Endothelial cell of umbilical vein (primary cell): ENCODE measurements at regions not wholly inside any gene's neighbourhood (a gene's known extent, or its start where the extent isn't known, plus 50 kb on each side); places are given as distances from the start of the nearest gene placed in this dataset.

Experiments used
- EZH2 ChIP-seq: IDR thresholded peaks from 2 replicates; pipeline ENCODE4 v1.6.1; 2012; ENCODE audit warnings: borderline replicate concordance, low read depth, mild to moderate bottlenecking, moderate library complexity, low read length, inconsistent platforms; ENCODE audit not compliant: severe bottlenecking
- FOS ChIP-seq: IDR thresholded peaks from 2 replicates; pipeline ENCODE4 v1.6.1; 2011; ENCODE audit warnings: mild to moderate bottlenecking, low read length, moderate library complexity, borderline replicate concordance; ENCODE audit not compliant: insufficient read depth
- GATA2 ChIP-seq: IDR thresholded peaks from 2 replicates; pipeline ENCODE4 v1.7.0; 2011; ENCODE audit warnings: low read depth, mild to moderate bottlenecking, moderate library complexity, mixed read lengths, low read length; ENCODE audit not compliant: insufficient read length, insufficient read depth
- JUN ChIP-seq: IDR thresholded peaks from 2 replicates; pipeline ENCODE4 v1.6.1; 2011; ENCODE audit warnings: borderline replicate concordance, low read depth; ENCODE audit not compliant: insufficient read length, insufficient read depth
- POLR2A ChIP-seq: IDR thresholded peaks from 2 replicates; pipeline ENCODE4 v1.6.1; 2012; ENCODE audit warnings: low read depth, mild to moderate bottlenecking, control low read depth, low read length
- POLR2AphosphoS5 ChIP-seq: IDR thresholded peaks from 2 replicates; pipeline ENCODE4 v1.6.1; 2012; ENCODE audit warnings: low read depth, mild to moderate bottlenecking, control low read depth, low read length, moderate library complexity; ENCODE audit not compliant: insufficient read depth
- TF ChIP-seq, protein P1 (sequence below), 2 donors: IDR thresholded peaks; 1 replicate in 1 of 2; 2 replicates in 1 of 2; pipeline ENCODE4 v1.5.1; 2011; ENCODE audit warnings: low read length in 2 of 2, mild to moderate bottlenecking in 2 of 2, moderate library complexity in 2 of 2, control low read depth in 1 of 2, inconsistent platforms in 1 of 2, low read depth in 1 of 2; ENCODE audit not compliant: insufficient read depth in 1 of 2; ENCODE audit errors: extremely low read depth in 1 of 2
- TF ChIP-seq, protein P2 (sequence below): IDR thresholded peaks from 2 replicates; pipeline ENCODE4 v1.6.1; 2011; ENCODE audit not compliant: insufficient read depth, insufficient read length

DNA sequence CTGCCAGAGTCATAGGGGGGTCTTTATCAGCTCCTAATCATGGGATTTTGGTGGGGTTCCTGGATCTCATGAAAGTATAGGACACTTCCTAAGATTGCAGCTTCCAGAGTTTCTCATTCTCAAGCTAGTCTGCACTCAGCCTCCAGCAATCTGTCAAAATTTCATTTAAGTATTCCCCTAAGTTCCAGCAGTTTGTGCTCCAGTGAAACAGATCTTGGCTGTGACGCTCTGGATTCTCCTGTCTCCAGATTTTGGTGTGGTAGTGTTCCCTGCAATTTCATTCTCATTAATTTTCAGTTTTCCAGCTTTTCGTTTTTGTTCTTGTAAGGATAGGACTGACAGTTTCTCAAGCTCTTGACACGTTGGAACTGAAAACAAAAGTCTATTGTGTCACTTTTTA lies 908.9 kb upstream of the MIR17HG start:
- no peak for TF ChIP-seq POLR2A
- no peak for TF ChIP-seq GATA2
- TF ChIP-seq, protein P1, sequence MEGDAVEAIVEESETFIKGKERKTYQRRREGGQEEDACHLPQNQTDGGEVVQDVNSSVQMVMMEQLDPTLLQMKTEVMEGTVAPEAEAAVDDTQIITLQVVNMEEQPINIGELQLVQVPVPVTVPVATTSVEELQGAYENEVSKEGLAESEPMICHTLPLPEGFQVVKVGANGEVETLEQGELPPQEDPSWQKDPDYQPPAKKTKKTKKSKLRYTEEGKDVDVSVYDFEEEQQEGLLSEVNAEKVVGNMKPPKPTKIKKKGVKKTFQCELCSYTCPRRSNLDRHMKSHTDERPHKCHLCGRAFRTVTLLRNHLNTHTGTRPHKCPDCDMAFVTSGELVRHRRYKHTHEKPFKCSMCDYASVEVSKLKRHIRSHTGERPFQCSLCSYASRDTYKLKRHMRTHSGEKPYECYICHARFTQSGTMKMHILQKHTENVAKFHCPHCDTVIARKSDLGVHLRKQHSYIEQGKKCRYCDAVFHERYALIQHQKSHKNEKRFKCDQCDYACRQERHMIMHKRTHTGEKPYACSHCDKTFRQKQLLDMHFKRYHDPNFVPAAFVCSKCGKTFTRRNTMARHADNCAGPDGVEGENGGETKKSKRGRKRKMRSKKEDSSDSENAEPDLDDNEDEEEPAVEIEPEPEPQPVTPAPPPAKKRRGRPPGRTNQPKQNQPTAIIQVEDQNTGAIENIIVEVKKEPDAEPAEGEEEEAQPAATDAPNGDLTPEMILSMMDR (IDR thresholded peaks at IDR 0.05; ENCODE audit: extremely low read depth in 1 of 2, insufficient read depth in 1 of 2, low read depth in 1 of 2, low read length in 2 of 2), result no peak
- TF ChIP-seq POLR2AphosphoS5, result no peak
- no peak for TF ChIP-seq EZH2
- TF ChIP-seq, protein P2, sequence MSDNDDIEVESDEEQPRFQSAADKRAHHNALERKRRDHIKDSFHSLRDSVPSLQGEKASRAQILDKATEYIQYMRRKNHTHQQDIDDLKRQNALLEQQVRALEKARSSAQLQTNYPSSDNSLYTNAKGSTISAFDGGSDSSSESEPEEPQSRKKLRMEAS, result no peak
- no peak for TF ChIP-seq JUN
- no peak for TF ChIP-seq FOS
